Activated CD8-positive, alpha-beta memory T cell treated with anti-CD3 and anti-CD28 coated beads for 4 hours (primary cell): ENCODE measurements at regions not wholly inside any gene's neighbourhood (a gene's known extent, or its start where the extent isn't known, plus 50 kb on each side); places are given as distances from the start of the nearest gene placed in this dataset.
"Not testable (repeated sequence)": the region's sequence is repeated elsewhere in the genome, so short reads cannot be mapped to it uniquely, and the experiment has no call there.

ENCODE experiments used
- DNase-seq, 2 donors: peaks; one replicate each; pipeline ENCODE4 v3.0.0-alpha.2; 2020; ENCODE audit warnings: low read depth in 2 of 2

GRCh38 chr11:80955588-80955987 is 1514.8 kb upstream of the TENM4 start:
- DNase-seq: no peak

- DNase-seq: no peak
Observed at GRCh38 chr11:80948781-80949180, 1508.0 kb upstream of the TENM4 start.

- no peak for DNase-seq
Observed at GRCh38 chr11:80944758-80945157, 1503.9 kb upstream of the TENM4 start.

GRCh38 chr11:80943226-80943625 is 1502.4 kb upstream of the TENM4 start:
- DNase-seq: no peak

- no peak for DNase-seq
Observed at GRCh38 chr11:80937842-80938241, 1497.0 kb upstream of the TENM4 start.

- DNase-seq: no peak
Observed at GRCh38 chr11:80930038-80930437, 1489.2 kb upstream of the TENM4 start.

GRCh38 chr11:80929031-80929805 is 1488.4 kb upstream of the TENM4 start:
- DNase-seq: no peak

- no peak for DNase-seq
Observed at GRCh38 chr11:80925321-80925720, 1484.5 kb upstream of the TENM4 start.

- DNase-seq: not testable (repeated sequence)
Observed at GRCh38 chr11:80921310-80921709, 1480.5 kb upstream of the TENM4 start.

- DNase-seq: no peak
Observed at GRCh38 chr11:80916173-80916798, 1475.5 kb upstream of the TENM4 start.

- no peak for DNase-seq
Observed at GRCh38 chr11:80914311-80914710, 1473.5 kb upstream of the TENM4 start.

- DNase-seq: no peak
Observed at GRCh38 chr11:80911666-80912065, 1470.8 kb upstream of the TENM4 start.

- no peak for DNase-seq
Observed at GRCh38 chr11:80900265-80900664, 1459.4 kb upstream of the TENM4 start.

GRCh38 chr11:80899381-80899780 is 1458.6 kb upstream of the TENM4 start:
- no peak for DNase-seq

- DNase-seq: no peak
Observed at GRCh38 chr11:80898910-80899309, 1458.1 kb upstream of the TENM4 start.

- DNase-seq: no peak
Observed at GRCh38 chr11:80886684-80887083, 1445.9 kb upstream of the TENM4 start.

- no peak for DNase-seq
Observed at GRCh38 chr11:80873310-80873999, 1432.6 kb upstream of the TENM4 start.

GRCh38 chr11:80872116-80872728 is 1431.4 kb upstream of the TENM4 start:
- DNase-seq: no peak

- no peak for DNase-seq
Observed at GRCh38 chr11:80868831-80869230, 1428.0 kb upstream of the TENM4 start.

GRCh38 chr11:80862011-80862410 is 1421.2 kb upstream of the TENM4 start:
- no peak for DNase-seq

GRCh38 chr11:80861193-80861592 is 1420.4 kb upstream of the TENM4 start:
- DNase-seq: no peak

- no peak for DNase-seq
Observed at GRCh38 chr11:80860632-80861031, 1419.8 kb upstream of the TENM4 start.
